DND-41 (cell line): ENCODE measurements at regions not wholly inside any gene's neighbourhood (a gene's known extent, or its start where the extent isn't known, plus 50 kb on each side); places are given as distances from the start of the nearest gene placed in this dataset.

Source experiments
- ATAC-seq: fragments of 200-7000 bp; cut with Tn5 transposase; 3 replicates; pipeline ENCODE4 v1.9.1; 2021; ENCODE audit warnings: low read depth; ENCODE audit not compliant: insufficient read depth
- DNase-seq: peaks from one replicate; pipeline ENCODE4 v3.0.0-alpha.2; 2020
- H2AFZ ChIP-seq: 2 replicates; pipeline ENCODE4 v1.6.0; 2012; ENCODE audit warnings: low read depth, low read length
- H3K27ac ChIP-seq: 2 replicates; pipeline ENCODE4 v1.5.1; 2012; ENCODE audit warnings: low read length, inconsistent platforms
- H3K27me3 ChIP-seq: fragments of 200-600 bp; sonication (generic); 2 replicates; pipeline ENCODE4 v1.6.0; 2012; ENCODE audit warnings: low read length, mild to moderate bottlenecking, inconsistent platforms; ENCODE audit not compliant: insufficient read depth, poor library complexity
- H3K36me3 ChIP-seq: 2 replicates; pipeline ENCODE4 v1.5.1; 2012; ENCODE audit warnings: low read length, inconsistent platforms; ENCODE audit not compliant: insufficient read depth
- H3K4me1 ChIP-seq: 2 replicates; pipeline ENCODE4 v1.5.1; 2012; ENCODE audit warnings: mild to moderate bottlenecking, low read length; ENCODE audit not compliant: insufficient read depth
- H3K4me2 ChIP-seq: 2 replicates; pipeline ENCODE4 v1.6.0; 2012; ENCODE audit warnings: mild to moderate bottlenecking, moderate library complexity, low read length, inconsistent platforms; ENCODE audit not compliant: insufficient read depth
- H3K4me3 ChIP-seq, 2 experiments: fragments of 200-600 bp in 1 of 2; shearing (Covaris generic) in 1 of 2; 2 replicates each; pipeline ENCODE4 v1.5.1; 2012 to 2016; ENCODE audit warnings: inconsistent platforms in 2 of 2, low read length in 2 of 2, mild to moderate bottlenecking in 2 of 2, low read depth in 1 of 2, moderate library complexity in 1 of 2
- H3K79me2 ChIP-seq: 2 replicates; pipeline ENCODE4 v1.6.0; 2012; ENCODE audit warnings: low read length, inconsistent platforms; ENCODE audit not compliant: insufficient read depth
- H3K9ac ChIP-seq: 2 replicates; pipeline ENCODE4 v1.6.0; 2012; ENCODE audit warnings: low read depth, mild to moderate bottlenecking, inconsistent platforms, low read length, moderate library complexity
- H3K9me3 ChIP-seq: 2 replicates; pipeline ENCODE4 v1.5.1; 2012; ENCODE audit warnings: low read length, moderate library complexity, mild to moderate bottlenecking, inconsistent platforms; ENCODE audit not compliant: insufficient read depth, severe bottlenecking
- H4K20me1 ChIP-seq: 2 replicates; pipeline ENCODE4 v1.6.0; 2012; ENCODE audit warnings: low read length; ENCODE audit not compliant: insufficient read depth
- CTCF ChIP-seq: IDR thresholded peaks from 2 replicates; pipeline ENCODE4 v1.5.1; 2012; ENCODE audit warnings: borderline replicate concordance, low read length, moderate library complexity, mild to moderate bottlenecking; ENCODE audit not compliant: poor library complexity, severe bottlenecking; ENCODE audit errors: extremely low read depth
- EZH2 ChIP-seq: IDR thresholded peaks from 3 replicates; pipeline ENCODE4 v1.6.1; 2012; ENCODE audit warnings: borderline replicate concordance, low read depth, mild to moderate bottlenecking, moderate library complexity, low read length, inconsistent platforms; ENCODE audit not compliant: severe bottlenecking

GRCh38 chr18:73124175-73124574, 256.4 kb upstream of the NETO1 start:
- no peaks in the 10 kb centered on the region for H4K20me1 ChIP-seq
- no peak for DNase-seq
- no peaks in the 10 kb centered on the region for H3K36me3 ChIP-seq
- TF ChIP-seq CTCF (no peak), EZH2 (no peak)
- H3K79me2 ChIP-seq, result no peaks in the 10 kb centered on the region
- H3K27ac ChIP-seq, result no peak overlapping the region
- H3K27me3 ChIP-seq, result no peaks in the 10 kb centered on the region
- H3K4me1 ChIP-seq, result 0 out of 2 replicates have a peak, but pooled peaks cover 4% of the 10 kb centered on the region
- H3K4me2 ChIP-seq, result no peak overlapping the region
- H3K4me3 ChIP-seq, result no peak overlapping the region
- H3K9me3 ChIP-seq, result no peaks in the 10 kb centered on the region
- H2AFZ ChIP-seq, result no peak overlapping the region
- no peak overlapping the region for H3K9ac ChIP-seq
- ATAC-seq, result no peak

GRCh38 chr18:73121207-73121606, 253.4 kb upstream of the NETO1 start:
- no peak overlapping the region for H2AFZ ChIP-seq
- no peak for ATAC-seq

DNA sequence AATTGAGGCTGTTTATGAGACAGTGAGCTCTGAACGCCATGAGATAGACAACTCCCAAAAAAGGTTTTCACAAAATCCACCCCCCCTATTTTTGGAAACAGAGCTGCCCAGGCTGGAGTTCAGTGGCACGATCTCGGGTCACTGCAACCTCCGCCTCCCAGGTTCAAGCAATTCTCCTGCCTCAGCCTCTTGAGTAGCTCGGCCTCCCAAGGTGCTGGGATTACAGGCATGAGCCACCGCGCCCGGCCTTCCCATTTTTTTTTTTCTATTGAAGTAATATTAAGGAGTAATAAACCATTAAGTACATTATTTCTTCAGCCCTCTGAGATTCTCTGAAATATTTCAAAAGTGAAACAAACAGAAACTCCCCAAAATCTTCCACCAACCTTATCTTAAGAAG, 252.8 kb upstream of the NETO1 start:
- Histone ChIP-seq H3K4me1 (0 out of 2 replicates have a peak, but pooled peaks cover 4% of the 10 kb centered on the region), H3K4me2 (no peak overlapping the region)

More at GRCh38 chr18:73121207-73121606, 253.4 kb upstream of the NETO1 start:
- TF ChIP-seq CTCF (no peak), EZH2 (no peak)
- DNase-seq, result no peak
- Histone ChIP-seq H3K4me1 (0 out of 2 replicates have a peak, but pooled peaks cover 4% of the 10 kb centered on the region), H3K27me3 (no peaks in the 10 kb centered on the region), H3K9ac (no peak overlapping the region), H3K36me3 (no peaks in the 10 kb centered on the region), H3K27ac (no peak overlapping the region), H3K79me2 (no peaks in the 10 kb centered on the region), H3K4me2 (no peak overlapping the region), H4K20me1 (no peaks in the 10 kb centered on the region), H3K9me3 (no peaks in the 10 kb centered on the region), H3K4me3 (no peak overlapping the region)

More for the DNA sequence above, 252.8 kb upstream of the NETO1 start:
- H3K27me3 ChIP-seq, result no peaks in the 10 kb centered on the region
- no peak overlapping the region for H3K27ac ChIP-seq
- no peak for ATAC-seq
- no peak overlapping the region for H3K4me3 ChIP-seq
- no peaks in the 10 kb centered on the region for H3K36me3 ChIP-seq
- TF ChIP-seq CTCF, result no peak
- no peak for TF ChIP-seq EZH2
- DNase-seq, result no peak
- no peaks in the 10 kb centered on the region for H4K20me1 ChIP-seq
- H3K9ac ChIP-seq, result no peak overlapping the region
- no peaks in the 10 kb centered on the region for H3K79me2 ChIP-seq
- H2AFZ ChIP-seq, result no peak overlapping the region
- no peaks in the 10 kb centered on the region for H3K9me3 ChIP-seq
